ENCODE measurements at regions not wholly inside any gene's neighbourhood (a gene's known extent, or its start where the extent isn't known, plus 50 kb on each side); places are given as distances from the start of the nearest gene placed in this dataset.

- TF ChIP-seq CTCF (IDR thresholded peaks at IDR 0.05) (no peak), POLR2A (IDR thresholded peaks at IDR 0.05) (no peak)
Observed at GRCh38 chr3:72311425-72311824, 526.5 kb upstream of the PROK2 start.
